ENCODE measurements at regions not wholly inside any gene's neighbourhood (a gene's known extent, or its start where the extent isn't known, plus 50 kb on each side); places are given as distances from the start of the nearest gene placed in this dataset.
A peak's percentile ranks its signal among the peaks of the same experiment; 100 is the strongest.

DNA sequence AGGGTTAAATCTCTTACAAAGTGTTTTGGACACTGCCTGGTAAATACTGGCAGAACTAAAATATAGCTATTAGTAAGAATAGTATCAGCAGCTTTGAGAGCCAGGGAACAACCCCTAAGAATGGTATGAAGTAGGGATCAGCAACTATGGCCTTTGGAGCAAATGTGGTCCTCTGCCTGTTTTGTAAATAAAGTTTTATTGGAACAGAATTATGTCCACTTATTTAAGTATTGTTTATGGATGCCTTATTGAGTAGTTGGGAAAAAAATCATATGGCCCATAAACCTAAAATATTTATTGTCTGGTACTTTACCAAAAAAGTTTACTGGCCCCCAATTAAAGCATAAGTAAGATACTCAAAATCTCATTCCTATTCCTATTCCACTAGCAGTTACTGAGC lies 182.2 kb downstream of the PALM2AKAP2 start:
- DNase-seq (ENCODE audit: low read depth) (no peak), FAIRE-seq (no peak)
- Histone ChIP-seq H2AFZ (ENCODE audit: low read depth, low read length) (no peak overlapping the region), H3K27ac (ENCODE audit: low read depth, low read length) (no peak overlapping the region), H3K4me2 (ENCODE audit: low read length) (no peak overlapping the region), H3K4me1 (ENCODE audit: insufficient read depth, low read length) (no peaks in the 10 kb centered on the region), H3K27me3 (ENCODE audit: insufficient read depth, low read length) (no peaks in the 10 kb centered on the region), H3K9ac (ENCODE audit: low read length) (no peak overlapping the region), H3K9me3 (ENCODE audit: insufficient read depth, low read depth, low read length) (no peaks in the 10 kb centered on the region), H4K20me1 (ENCODE audit: insufficient read depth, low read length) (peaks cover 11% of the 10 kb centered on the region), H3K4me3 (ENCODE audit: insufficient read depth, low read depth, low read length) (no peak overlapping the region), H3K36me3 (ENCODE audit: insufficient read depth, low read length) (no peaks in the 10 kb centered on the region), H3K79me2 (ENCODE audit: insufficient read depth, low read length) (no peaks in the 10 kb centered on the region)
- Mint-ChIP-seq H3K36me3 (ENCODE audit: low read depth, unreplicated experiment) (peaks cover 26% of the 10 kb centered on the region), H3K4me3 (ENCODE audit: unreplicated experiment) (no peak overlapping the region), H3K4me1 (ENCODE audit: low read depth, unreplicated experiment) (peaks cover under 1% of the 10 kb centered on the region), H3K9me3 (ENCODE audit: unreplicated experiment) (no peaks in the 10 kb centered on the region), H3K27me3 (ENCODE audit: low read depth, unreplicated experiment) (no peaks in the 10 kb centered on the region), H3K27ac (ENCODE audit: unreplicated experiment) (no peak overlapping the region)
- no peak for TF ChIP-seq EZH2 (IDR thresholded peaks at IDR 0.05; ENCODE audit: insufficient read depth, low read length)
- TF ChIP-seq, protein P1, sequence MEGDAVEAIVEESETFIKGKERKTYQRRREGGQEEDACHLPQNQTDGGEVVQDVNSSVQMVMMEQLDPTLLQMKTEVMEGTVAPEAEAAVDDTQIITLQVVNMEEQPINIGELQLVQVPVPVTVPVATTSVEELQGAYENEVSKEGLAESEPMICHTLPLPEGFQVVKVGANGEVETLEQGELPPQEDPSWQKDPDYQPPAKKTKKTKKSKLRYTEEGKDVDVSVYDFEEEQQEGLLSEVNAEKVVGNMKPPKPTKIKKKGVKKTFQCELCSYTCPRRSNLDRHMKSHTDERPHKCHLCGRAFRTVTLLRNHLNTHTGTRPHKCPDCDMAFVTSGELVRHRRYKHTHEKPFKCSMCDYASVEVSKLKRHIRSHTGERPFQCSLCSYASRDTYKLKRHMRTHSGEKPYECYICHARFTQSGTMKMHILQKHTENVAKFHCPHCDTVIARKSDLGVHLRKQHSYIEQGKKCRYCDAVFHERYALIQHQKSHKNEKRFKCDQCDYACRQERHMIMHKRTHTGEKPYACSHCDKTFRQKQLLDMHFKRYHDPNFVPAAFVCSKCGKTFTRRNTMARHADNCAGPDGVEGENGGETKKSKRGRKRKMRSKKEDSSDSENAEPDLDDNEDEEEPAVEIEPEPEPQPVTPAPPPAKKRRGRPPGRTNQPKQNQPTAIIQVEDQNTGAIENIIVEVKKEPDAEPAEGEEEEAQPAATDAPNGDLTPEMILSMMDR (IDR thresholded peaks at IDR 0.05; ENCODE audit: insufficient read depth, low read depth, low read length), result no peak

- H3K4me1 Mint-ChIP-seq (ENCODE audit: low read depth, unreplicated experiment), result no peaks in the 10 kb centered on the region
- H3K27ac Mint-ChIP-seq (ENCODE audit: unreplicated experiment), result no peak overlapping the region
- Histone ChIP-seq H4K20me1 (ENCODE audit: insufficient read depth, low read length) (peaks cover 11% of the 10 kb centered on the region), H3K4me3 (ENCODE audit: insufficient read depth, low read depth, low read length) (no peak overlapping the region), H2AFZ (ENCODE audit: low read depth, low read length) (no peak overlapping the region), H3K27me3 (ENCODE audit: insufficient read depth, low read length) (no peaks in the 10 kb centered on the region), H3K79me2 (ENCODE audit: insufficient read depth, low read length) (no peaks in the 10 kb centered on the region), H3K4me2 (ENCODE audit: low read length) (no peak overlapping the region), H3K9ac (ENCODE audit: low read length) (no peak overlapping the region), H3K9me3 (ENCODE audit: insufficient read depth, low read depth, low read length) (no peaks in the 10 kb centered on the region), H3K36me3 (ENCODE audit: insufficient read depth, low read length) (no peaks in the 10 kb centered on the region), H3K4me1 (ENCODE audit: insufficient read depth, low read length) (no peaks in the 10 kb centered on the region), H3K27ac (ENCODE audit: low read depth, low read length) (no peak overlapping the region)
- H3K4me3 Mint-ChIP-seq (ENCODE audit: unreplicated experiment), result no peak overlapping the region
- DNase-seq (ENCODE audit: low read depth), result no peak
- H3K27me3 Mint-ChIP-seq (ENCODE audit: low read depth, unreplicated experiment), result no peaks in the 10 kb centered on the region
- FAIRE-seq, result no peak
- TF ChIP-seq, protein P1 (IDR thresholded peaks at IDR 0.05; ENCODE audit: insufficient read depth, low read depth, low read length), result no peak
- TF ChIP-seq EZH2 (IDR thresholded peaks at IDR 0.05; ENCODE audit: insufficient read depth, low read length), result no peak
- H3K36me3 Mint-ChIP-seq (ENCODE audit: low read depth, unreplicated experiment), result peaks cover 32% of the 10 kb centered on the region
- no peaks in the 10 kb centered on the region for H3K9me3 Mint-ChIP-seq (ENCODE audit: unreplicated experiment)
These were observed 183.1 kb downstream of the PALM2AKAP2 start for GRCh38 chr9:109963079-109963478.

DNA sequence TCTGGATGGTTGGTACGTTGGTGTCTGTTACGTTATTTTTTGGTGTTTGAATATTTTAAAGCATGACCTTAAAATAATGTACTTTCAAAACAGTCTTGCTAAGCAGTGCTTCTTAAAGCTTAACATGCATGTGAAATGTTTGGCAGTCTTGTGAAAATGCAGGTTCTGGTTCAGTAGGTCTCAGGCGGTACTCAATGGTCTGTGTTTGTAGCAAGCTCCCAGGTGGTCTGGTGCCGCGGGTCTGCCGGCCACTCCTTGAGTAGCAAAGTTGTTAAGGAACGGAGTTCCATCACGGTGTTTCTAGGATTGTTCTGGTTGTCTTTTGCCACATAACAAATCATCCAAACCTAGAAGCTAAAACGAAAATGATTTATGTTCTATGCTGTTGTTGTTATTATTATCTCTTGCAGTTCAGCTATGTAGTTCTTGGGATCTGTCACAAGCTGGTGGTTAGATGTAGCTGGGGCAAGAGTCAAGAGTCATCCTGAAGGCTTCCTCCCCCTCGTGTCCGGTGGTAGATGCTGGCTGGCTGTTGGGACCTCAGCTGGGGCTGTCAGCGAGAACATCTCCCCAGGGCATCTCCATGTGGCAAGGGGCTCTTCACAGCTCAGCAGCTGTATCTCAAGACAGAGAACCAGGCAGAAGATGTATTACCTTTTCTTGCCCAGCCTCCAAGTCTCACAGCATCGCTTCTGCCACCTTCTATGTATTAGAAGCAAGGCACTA lies 186.8 kb downstream of the PALM2AKAP2 start:
- H3K27ac Mint-ChIP-seq (ENCODE audit: unreplicated experiment), result no peak overlapping the region
- Histone ChIP-seq H3K9ac (ENCODE audit: low read length) (no peak overlapping the region), H3K79me2 (ENCODE audit: insufficient read depth, low read length) (no peaks in the 10 kb centered on the region), H3K9me3 (ENCODE audit: insufficient read depth, low read depth, low read length) (no peaks in the 10 kb centered on the region), H2AFZ (ENCODE audit: low read depth, low read length) (no peak overlapping the region), H3K4me3 (ENCODE audit: insufficient read depth, low read depth, low read length) (no peak overlapping the region), H3K36me3 (ENCODE audit: insufficient read depth, low read length) (no peaks in the 10 kb centered on the region), H3K4me1 (ENCODE audit: insufficient read depth, low read length) (no peaks in the 10 kb centered on the region), H4K20me1 (ENCODE audit: insufficient read depth, low read length) (peaks cover 11% of the 10 kb centered on the region), H3K27ac (ENCODE audit: low read depth, low read length) (no peak overlapping the region), H3K27me3 (ENCODE audit: insufficient read depth, low read length) (no peaks in the 10 kb centered on the region), H3K4me2 (ENCODE audit: low read length) (no peak overlapping the region)
- peaks cover 26% of the 10 kb centered on the region for H3K36me3 Mint-ChIP-seq (ENCODE audit: low read depth, unreplicated experiment)
- peaks cover 2% of the 10 kb centered on the region for H3K4me1 Mint-ChIP-seq (ENCODE audit: low read depth, unreplicated experiment)
- TF ChIP-seq, protein P1 (IDR thresholded peaks at IDR 0.05; ENCODE audit: insufficient read depth, low read depth, low read length), result no peak
- TF ChIP-seq EZH2 (IDR thresholded peaks at IDR 0.05; ENCODE audit: insufficient read depth, low read length), result no peak
- no peaks in the 10 kb centered on the region for H3K27me3 Mint-ChIP-seq (ENCODE audit: low read depth, unreplicated experiment)
- DNase-seq (ENCODE audit: low read depth) (no peak), FAIRE-seq (peak; percentile 90)
- no peak overlapping the region for H3K4me3 Mint-ChIP-seq (ENCODE audit: unreplicated experiment)
- no peaks in the 10 kb centered on the region for H3K9me3 Mint-ChIP-seq (ENCODE audit: unreplicated experiment)
